ENCODE measurements at regions not wholly inside any gene's neighbourhood (a gene's known extent, or its start where the extent isn't known, plus 50 kb on each side); places are given as distances from the start of the nearest gene placed in this dataset.

GRCh38 chr20:22805996-22806395 is 221.6 kb upstream of the FOXA2 start:
- H3K4me3 Mint-ChIP-seq (ENCODE audit: unreplicated experiment): no peak overlapping the region
- H3K36me3 Mint-ChIP-seq (ENCODE audit: unreplicated experiment): no peaks in the 10 kb centered on the region
- no peak for DNase-seq (ENCODE audit: extremely low spot score, unreplicated experiment)
- no peaks in the 10 kb centered on the region for H3K27me3 Mint-ChIP-seq (ENCODE audit: unreplicated experiment)
- no peaks in the 10 kb centered on the region for H3K9me3 Mint-ChIP-seq (ENCODE audit: unreplicated experiment)
- H3K4me1 Mint-ChIP-seq (ENCODE audit: unreplicated experiment): peaks cover 42% of the 10 kb centered on the region
- TF ChIP-seq, protein P1, sequence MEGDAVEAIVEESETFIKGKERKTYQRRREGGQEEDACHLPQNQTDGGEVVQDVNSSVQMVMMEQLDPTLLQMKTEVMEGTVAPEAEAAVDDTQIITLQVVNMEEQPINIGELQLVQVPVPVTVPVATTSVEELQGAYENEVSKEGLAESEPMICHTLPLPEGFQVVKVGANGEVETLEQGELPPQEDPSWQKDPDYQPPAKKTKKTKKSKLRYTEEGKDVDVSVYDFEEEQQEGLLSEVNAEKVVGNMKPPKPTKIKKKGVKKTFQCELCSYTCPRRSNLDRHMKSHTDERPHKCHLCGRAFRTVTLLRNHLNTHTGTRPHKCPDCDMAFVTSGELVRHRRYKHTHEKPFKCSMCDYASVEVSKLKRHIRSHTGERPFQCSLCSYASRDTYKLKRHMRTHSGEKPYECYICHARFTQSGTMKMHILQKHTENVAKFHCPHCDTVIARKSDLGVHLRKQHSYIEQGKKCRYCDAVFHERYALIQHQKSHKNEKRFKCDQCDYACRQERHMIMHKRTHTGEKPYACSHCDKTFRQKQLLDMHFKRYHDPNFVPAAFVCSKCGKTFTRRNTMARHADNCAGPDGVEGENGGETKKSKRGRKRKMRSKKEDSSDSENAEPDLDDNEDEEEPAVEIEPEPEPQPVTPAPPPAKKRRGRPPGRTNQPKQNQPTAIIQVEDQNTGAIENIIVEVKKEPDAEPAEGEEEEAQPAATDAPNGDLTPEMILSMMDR (IDR thresholded peaks at IDR 0.05): no peak
- no peak overlapping the region for H3K27ac Mint-ChIP-seq (ENCODE audit: unreplicated experiment)

DNA sequence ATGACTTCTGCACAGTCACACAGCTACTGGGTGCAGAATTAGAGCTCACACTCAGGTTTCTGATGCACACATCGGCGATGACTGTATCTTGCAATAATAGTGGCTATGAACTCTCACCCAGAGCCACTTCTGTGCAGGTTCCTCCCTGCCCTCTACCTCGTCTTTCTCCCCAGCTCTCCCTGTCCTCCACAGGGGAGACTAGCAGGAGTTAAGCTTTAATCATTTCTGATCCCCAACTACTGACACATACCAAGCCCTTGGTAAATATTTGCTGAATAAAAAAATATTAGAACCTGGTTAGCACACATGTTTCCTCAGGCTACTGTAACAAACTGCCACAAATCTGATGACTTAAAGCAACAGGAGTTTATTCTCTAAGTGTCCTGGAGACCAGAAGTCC is 222.7 kb upstream of the FOXA2 start:
- TF ChIP-seq, protein P1 (IDR thresholded peaks at IDR 0.05): no peak
- no peak for DNase-seq (ENCODE audit: extremely low spot score, unreplicated experiment)

GRCh38 chr20:22807646-22808244 is 223.4 kb upstream of the FOXA2 start:
- Mint-ChIP-seq H3K36me3 (ENCODE audit: unreplicated experiment) (no peaks in the 10 kb centered on the region), H3K4me3 (ENCODE audit: unreplicated experiment) (no peak overlapping the region), H3K27me3 (ENCODE audit: unreplicated experiment) (no peaks in the 10 kb centered on the region), H3K9me3 (ENCODE audit: unreplicated experiment) (no peaks in the 10 kb centered on the region), H3K27ac (ENCODE audit: unreplicated experiment) (no peak overlapping the region), H3K4me1 (ENCODE audit: unreplicated experiment) (peaks cover 27% of the 10 kb centered on the region)
- DNase-seq (ENCODE audit: extremely low spot score, unreplicated experiment): peak; percentile 32
- TF ChIP-seq, protein P1 (IDR thresholded peaks at IDR 0.05): no peak

More for the DNA sequence above, 222.7 kb upstream of the FOXA2 start:
- no peak overlapping the region for H3K27ac Mint-ChIP-seq (ENCODE audit: unreplicated experiment)
- no peaks in the 10 kb centered on the region for H3K9me3 Mint-ChIP-seq (ENCODE audit: unreplicated experiment)
- H3K27me3 Mint-ChIP-seq (ENCODE audit: unreplicated experiment): no peaks in the 10 kb centered on the region
- peaks cover 34% of the 10 kb centered on the region for H3K4me1 Mint-ChIP-seq (ENCODE audit: unreplicated experiment)
- H3K4me3 Mint-ChIP-seq (ENCODE audit: unreplicated experiment): no peak overlapping the region
- H3K36me3 Mint-ChIP-seq (ENCODE audit: unreplicated experiment): no peaks in the 10 kb centered on the region

DNA sequence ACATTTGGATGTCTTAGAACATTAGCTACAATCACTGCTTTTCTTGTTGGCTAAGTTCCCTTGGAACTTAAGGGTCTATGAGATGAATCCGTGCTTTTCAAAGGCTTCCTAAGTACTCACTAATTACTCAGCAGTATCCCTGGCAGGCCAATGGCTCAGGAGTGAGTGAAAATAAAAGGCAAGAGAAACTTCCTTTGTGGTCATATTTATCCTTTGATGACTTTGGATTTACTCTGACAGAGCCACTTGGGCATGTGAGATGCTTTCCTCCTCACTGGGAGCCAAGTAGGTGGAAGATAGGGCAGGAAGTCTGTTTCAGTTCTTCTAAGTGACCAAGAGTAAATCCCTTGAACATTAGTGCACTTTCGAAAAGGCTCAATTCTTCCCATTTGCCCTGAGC is 224.3 kb upstream of the FOXA2 start:
- H3K4me1 Mint-ChIP-seq (ENCODE audit: unreplicated experiment): peaks cover 26% of the 10 kb centered on the region
- TF ChIP-seq, protein P1 (IDR thresholded peaks at IDR 0.05): no peak
- no peaks in the 10 kb centered on the region for H3K9me3 Mint-ChIP-seq (ENCODE audit: unreplicated experiment)
- no peaks in the 10 kb centered on the region for H3K27me3 Mint-ChIP-seq (ENCODE audit: unreplicated experiment)
- no peaks in the 10 kb centered on the region for H3K36me3 Mint-ChIP-seq (ENCODE audit: unreplicated experiment)
- H3K4me3 Mint-ChIP-seq (ENCODE audit: unreplicated experiment): no peak overlapping the region
- peak; percentile 13 for DNase-seq (ENCODE audit: extremely low spot score, unreplicated experiment)
- H3K27ac Mint-ChIP-seq (ENCODE audit: unreplicated experiment): no peak overlapping the region

DNA sequence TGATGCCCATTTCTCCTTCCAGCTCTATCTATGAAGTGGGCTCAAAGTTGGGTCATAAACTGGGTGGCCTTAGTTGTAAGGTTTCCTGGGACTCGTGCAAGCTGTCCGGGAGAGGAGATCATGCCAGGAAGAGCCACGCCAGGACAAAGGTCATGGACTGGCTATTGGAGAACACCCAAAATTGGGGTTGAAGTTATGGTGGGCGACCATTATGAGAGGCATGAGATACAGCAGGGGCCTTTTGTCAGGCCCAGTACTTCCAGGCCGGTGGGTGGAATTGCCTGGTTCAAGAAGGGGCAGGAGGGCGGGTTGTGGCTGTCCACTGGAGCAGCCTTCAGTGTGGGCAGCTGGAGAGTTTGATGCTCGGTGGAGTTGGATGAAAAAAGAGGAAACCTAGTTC is 225.1 kb upstream of the SSTR4 start:
- H3K9me3 Mint-ChIP-seq (ENCODE audit: unreplicated experiment): no peaks in the 10 kb centered on the region
- no peak overlapping the region for H3K4me3 Mint-ChIP-seq (ENCODE audit: unreplicated experiment)
- no peaks in the 10 kb centered on the region for H3K27me3 Mint-ChIP-seq (ENCODE audit: unreplicated experiment)
- H3K27ac Mint-ChIP-seq (ENCODE audit: unreplicated experiment): no peak overlapping the region
- H3K36me3 Mint-ChIP-seq (ENCODE audit: unreplicated experiment): no peaks in the 10 kb centered on the region
- DNase-seq (ENCODE audit: extremely low spot score, unreplicated experiment): peak; percentile 60
- TF ChIP-seq, protein P1 (IDR thresholded peaks at IDR 0.05): no peak
- peaks cover 30% of the 10 kb centered on the region for H3K4me1 Mint-ChIP-seq (ENCODE audit: unreplicated experiment)
